Muscle layer of duodenum (tissue), 2 donors: ENCODE measurements at regions not wholly inside any gene's neighbourhood (a gene's known extent, or its start where the extent isn't known, plus 50 kb on each side); places are given as distances from the start of the nearest gene placed in this dataset.
"Not testable (repeated sequence)": the region's sequence is repeated elsewhere in the genome, so short reads cannot be mapped to it uniquely, and the experiment has no call there.

ENCODE experiments used
- H3K27ac ChIP-seq: one replicate; pipeline ENCODE4 v1.7.0; 2013; ENCODE audit warnings: mild to moderate bottlenecking, low read length
- H3K27me3 ChIP-seq: one replicate; pipeline ENCODE4 v1.7.0; 2013; ENCODE audit warnings: low read depth, mild to moderate bottlenecking, control low read depth, low read length
- H3K36me3 ChIP-seq, 2 donors: one replicate each; pipeline ENCODE4 v1.7.0; 2013; ENCODE audit warnings: low read length in 2 of 2, control low read depth in 1 of 2, mild to moderate bottlenecking in 1 of 2; ENCODE audit not compliant: insufficient read depth in 2 of 2, control insufficient read depth in 1 of 2
- H3K4me1 ChIP-seq, 2 donors: one replicate each; pipeline ENCODE4 v1.7.0; 2013; ENCODE audit warnings: low read length in 2 of 2, mild to moderate bottlenecking in 2 of 2, control low read depth in 1 of 2, moderate library complexity in 1 of 2; ENCODE audit not compliant: insufficient read depth in 2 of 2, control insufficient read depth in 1 of 2
- H3K4me3 ChIP-seq, 2 donors: one replicate each; pipeline ENCODE4 v1.7.0; 2013; ENCODE audit warnings: low read length in 2 of 2, low read depth in 1 of 2, mild to moderate bottlenecking in 1 of 2
- H3K9me3 ChIP-seq, 2 donors: one replicate each; pipeline ENCODE4 v1.7.0; 2013; ENCODE audit warnings: low read length in 2 of 2, control low read depth in 1 of 2, mild to moderate bottlenecking in 1 of 2; ENCODE audit not compliant: control insufficient read depth in 1 of 2
- donor health status: healthy.

DNA sequence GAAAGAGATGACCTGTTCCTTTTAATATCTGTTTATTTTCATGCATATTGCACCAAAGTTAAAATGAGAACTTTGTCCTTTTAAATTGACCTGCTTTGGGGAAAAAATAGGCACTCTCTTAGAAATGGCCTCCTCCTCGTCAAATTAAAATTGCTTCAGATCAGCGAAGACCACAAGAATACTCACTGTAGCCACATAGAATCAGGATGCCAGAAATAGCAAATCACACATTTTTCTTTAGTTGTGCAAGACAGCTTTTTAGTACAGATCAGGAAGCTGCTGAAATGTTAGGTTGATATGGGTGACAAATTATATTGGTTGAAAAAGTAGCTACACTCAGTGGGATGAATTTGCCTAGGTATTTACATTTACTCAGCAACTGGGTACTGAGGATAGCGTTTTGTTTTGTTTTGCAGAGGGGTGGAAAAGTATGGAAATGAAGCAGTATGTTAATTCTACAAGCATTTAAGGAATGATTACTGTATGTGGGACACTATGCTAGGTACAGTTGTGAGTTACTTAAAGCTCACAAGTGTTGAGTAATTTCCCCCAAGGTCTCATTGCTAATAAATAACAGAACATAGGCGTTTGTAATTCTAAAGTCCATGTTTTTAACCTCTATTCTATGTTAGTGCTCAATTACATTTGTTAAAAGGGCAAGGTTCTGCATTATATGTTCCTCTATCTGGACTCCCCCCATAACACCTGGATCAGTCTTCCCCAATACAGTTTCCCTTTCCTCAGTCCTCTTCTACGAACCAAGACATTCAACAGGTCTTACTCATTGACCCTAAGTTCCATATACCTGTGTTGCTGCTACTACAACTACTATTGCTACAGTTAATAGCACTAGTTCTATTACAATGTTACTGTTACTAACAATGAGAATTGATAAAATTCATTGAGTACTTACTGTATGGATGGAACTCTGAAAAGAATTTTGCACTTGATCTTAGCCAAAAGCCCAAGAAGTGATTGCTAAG is 99.4 kb upstream of the S1PR1 start:
- Histone ChIP-seq H3K36me3 (no peaks in the 10 kb centered on the region), H3K27me3 (no peaks in the 10 kb centered on the region), H3K27ac (no peak overlapping the region), H3K4me1 (no peaks in the 10 kb centered on the region), H3K9me3 (no peaks in the 10 kb centered on the region), H3K4me3 (no peak overlapping the region)

DNA sequence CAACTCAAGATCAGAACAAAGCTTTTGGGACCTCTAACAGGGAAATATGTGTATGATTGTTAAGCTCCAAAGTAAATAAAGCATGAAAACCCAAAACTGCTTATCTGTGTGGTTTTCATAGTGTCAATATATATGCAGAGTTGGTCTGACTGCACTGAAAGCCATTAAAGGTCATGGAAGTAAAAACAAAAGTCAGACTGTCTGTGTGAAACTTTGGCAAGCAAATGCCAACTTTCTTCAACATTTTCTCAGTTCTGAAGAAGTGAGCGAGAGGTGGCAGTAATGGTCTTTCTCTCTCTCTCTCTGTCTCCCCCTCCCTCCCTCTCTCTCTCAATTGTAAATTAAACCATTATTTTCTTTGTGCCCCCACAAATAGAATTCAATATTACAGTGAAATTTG is 100.1 kb upstream of the S1PR1 start:
- no peak overlapping the region for H3K4me3 ChIP-seq
- no peak overlapping the region for H3K27ac ChIP-seq

DNA sequence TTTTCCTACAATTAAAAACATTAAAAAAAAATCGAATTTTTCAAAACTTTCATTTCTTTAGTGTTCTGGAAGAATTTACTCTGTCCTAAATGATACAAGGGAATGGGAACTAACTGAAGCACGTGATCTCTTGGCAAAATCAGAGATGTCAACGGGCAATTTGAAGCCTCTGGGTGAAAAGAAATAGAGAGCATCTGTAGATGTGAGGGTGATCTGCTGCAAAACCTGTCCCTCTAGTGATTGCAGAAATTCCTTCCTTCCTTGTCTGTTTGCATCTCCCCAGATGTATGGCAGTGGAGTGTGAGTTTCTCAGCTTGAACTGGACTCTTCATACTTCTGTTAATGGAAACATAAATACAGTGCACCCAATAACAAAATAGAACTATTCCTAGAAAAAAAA is 100.5 kb upstream of the S1PR1 start:
- H3K9me3 ChIP-seq = no peaks in the 10 kb centered on the region
- no peak overlapping the region for H3K27ac ChIP-seq
- no peaks in the 10 kb centered on the region for H3K36me3 ChIP-seq
- no peaks in the 10 kb centered on the region for H3K27me3 ChIP-seq
- H3K4me3 ChIP-seq = no peak overlapping the region
- H3K4me1 ChIP-seq = no peaks in the 10 kb centered on the region

More for the DNA sequence above, 100.1 kb upstream of the S1PR1 start:
- Histone ChIP-seq H3K27me3 (no peaks in the 10 kb centered on the region), H3K9me3 (no peaks in the 10 kb centered on the region), H3K36me3 (no peaks in the 10 kb centered on the region), H3K4me1 (no peaks in the 10 kb centered on the region)

DNA sequence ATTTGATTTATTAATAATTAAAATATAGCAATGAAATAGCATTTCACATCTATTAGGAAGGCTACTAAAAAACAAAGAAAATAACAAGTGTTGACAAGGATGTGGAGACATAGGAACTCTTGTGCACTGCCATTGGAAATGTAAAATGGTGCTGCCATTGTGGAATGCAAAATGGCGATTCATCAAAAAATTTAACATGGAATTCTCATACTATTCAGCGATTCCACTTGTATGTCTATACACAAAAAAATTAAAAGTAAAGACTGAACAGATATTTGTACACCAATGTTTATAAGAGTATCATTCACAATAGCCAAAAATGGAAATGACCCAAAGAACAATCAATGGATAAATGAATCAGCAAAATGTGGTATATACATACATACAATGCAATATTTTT is 101.3 kb upstream of the S1PR1 start:
- Histone ChIP-seq H3K4me3 (no peak overlapping the region), H3K27me3 (no peaks in the 10 kb centered on the region), H3K4me1 (no peaks in the 10 kb centered on the region), H3K9me3 (no peaks in the 10 kb centered on the region), H3K36me3 (no peaks in the 10 kb centered on the region), H3K27ac (no peak overlapping the region)

DNA sequence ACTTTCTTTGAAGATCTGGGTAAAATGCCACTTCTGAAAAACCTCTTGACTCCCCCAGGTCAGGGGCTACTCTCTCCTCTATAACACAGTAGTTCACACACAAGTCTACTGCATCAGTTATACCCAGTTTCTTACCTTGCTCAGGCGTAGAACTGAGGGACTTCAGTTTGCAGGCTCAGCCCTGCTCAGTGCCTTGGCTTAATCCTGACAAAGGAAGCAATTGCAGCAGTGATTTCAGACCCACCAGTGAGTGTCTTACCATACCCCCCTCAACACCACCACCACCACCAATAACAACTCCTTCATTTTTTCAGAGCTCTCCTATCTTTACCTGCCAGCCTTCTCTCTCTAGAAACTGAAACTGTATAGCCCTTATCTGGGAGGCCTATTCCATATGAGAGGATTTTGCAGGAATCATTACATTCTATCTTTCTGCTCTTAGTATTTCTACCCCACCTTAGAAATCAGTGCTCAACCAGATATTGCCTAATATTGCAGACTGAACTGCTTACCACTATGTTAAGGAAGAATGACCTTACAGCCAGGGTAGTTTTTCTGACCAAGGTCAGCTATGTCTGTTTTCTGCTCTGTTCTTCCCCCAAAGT is 105.5 kb upstream of the S1PR1 start:
- H3K27ac ChIP-seq = no peak overlapping the region
- H3K4me1 ChIP-seq = no peaks in the 10 kb centered on the region
- no peaks in the 10 kb centered on the region for H3K36me3 ChIP-seq
- no peaks in the 10 kb centered on the region for H3K27me3 ChIP-seq
- H3K4me3 ChIP-seq = no peak overlapping the region
- no peaks in the 10 kb centered on the region for H3K9me3 ChIP-seq

DNA sequence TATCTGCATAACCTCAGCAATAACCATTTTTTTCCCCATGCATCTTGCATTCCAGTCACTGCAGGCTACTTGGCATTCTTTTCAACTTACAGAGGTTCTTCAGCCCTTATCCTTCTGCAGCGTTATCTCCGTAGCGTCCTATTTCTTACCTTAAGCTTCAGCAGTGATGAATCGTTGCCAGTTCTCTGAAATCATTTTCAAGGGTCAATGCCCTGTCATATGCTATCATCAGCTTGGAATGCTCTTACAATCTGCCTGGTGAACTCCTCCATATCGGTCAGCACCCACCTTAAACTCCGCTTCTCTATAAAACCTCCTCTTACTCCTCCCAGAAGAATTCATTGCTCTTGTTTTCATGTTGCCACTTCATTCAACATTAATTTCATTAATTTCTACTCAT is 105.1 kb upstream of the DPH5 start:
- H3K27ac ChIP-seq = no peak overlapping the region
- H3K4me3 ChIP-seq = no peak overlapping the region
- no peaks in the 10 kb centered on the region for H3K4me1 ChIP-seq
- H3K27me3 ChIP-seq = no peaks in the 10 kb centered on the region
- no peaks in the 10 kb centered on the region for H3K9me3 ChIP-seq
- H3K36me3 ChIP-seq = no peaks in the 10 kb centered on the region

DNA sequence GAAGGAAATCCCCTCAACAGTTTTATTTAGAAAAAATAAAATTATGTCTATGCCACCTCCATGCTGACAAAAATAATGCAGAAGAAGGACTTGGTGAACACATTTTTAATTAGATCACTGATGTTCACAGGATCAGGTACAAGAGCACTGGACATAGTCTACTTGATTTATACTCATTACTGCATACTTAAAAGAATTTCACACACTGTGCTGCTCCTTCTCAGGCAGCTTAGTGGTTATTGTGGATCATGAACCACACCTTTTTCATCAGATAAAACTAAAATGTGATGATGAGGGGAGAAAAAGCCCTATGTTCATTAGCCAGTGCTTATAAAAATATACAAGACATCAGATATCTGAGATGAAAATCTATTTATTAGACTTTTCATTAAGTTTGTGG is 103.3 kb upstream of the DPH5 start:
- no peak overlapping the region for H3K27ac ChIP-seq
- no peak overlapping the region for H3K4me3 ChIP-seq

DNA sequence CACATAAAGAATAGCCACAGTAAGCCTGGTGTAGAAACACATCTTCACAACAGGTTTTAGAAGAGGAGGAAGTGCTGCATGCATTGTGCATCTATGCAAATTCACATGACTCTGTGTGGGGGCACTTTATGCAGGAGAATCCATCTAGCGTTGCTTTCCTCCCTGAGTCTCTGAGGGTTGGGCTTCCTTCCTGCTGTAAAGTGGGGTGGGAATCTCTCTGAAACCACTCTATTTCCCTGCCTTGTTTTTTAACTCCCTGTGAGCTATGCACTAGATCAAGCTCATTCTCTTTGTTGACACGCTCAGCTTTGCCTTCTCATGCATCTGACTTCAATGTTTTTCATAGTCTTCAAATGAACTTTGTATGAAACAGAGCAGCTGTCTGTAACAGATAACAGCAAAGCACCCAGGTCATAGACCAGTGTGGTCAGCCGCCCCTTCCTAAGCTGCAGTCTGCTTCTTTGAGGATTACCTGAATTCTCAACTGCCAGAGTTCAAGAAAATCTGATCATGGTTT is 102.7 kb upstream of the DPH5 start:
- H3K27ac ChIP-seq = no peak overlapping the region

More for the DNA sequence above, 103.3 kb upstream of the DPH5 start:
- Histone ChIP-seq H3K36me3 (no peaks in the 10 kb centered on the region), H3K4me1 (no peaks in the 10 kb centered on the region), H3K9me3 (no peaks in the 10 kb centered on the region), H3K27me3 (no peaks in the 10 kb centered on the region)

DNA sequence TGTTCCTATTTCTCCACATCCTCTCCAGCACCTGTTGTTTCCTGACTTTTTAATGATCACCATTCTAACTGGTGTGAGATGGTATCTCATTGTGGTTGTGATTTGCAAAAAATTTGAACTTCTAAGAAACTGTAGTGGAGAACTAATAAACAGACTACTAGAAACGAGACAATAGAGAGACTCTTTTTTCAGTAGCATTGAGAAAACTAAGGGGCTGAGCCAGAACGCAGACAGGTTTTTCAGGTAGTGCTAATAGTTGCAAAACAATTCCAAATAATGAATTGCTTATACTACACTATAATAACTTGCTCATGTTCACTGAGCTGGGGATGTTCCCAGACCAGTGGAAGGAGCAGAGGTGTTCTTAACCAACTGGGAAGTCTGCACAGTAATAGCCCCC is 98.8 kb upstream of the DPH5 start:
- Histone ChIP-seq H3K9me3 (no peaks in the 10 kb centered on the region), H3K36me3 (no peaks in the 10 kb centered on the region), H3K27me3 (no peaks in the 10 kb centered on the region), H3K4me1 (no peaks in the 10 kb centered on the region), H3K4me3 (no peak overlapping the region), H3K27ac (no peak overlapping the region)

More for the DNA sequence above, 102.7 kb upstream of the DPH5 start:
- no peak overlapping the region for H3K4me3 ChIP-seq
- H3K27me3 ChIP-seq = no peaks in the 10 kb centered on the region
- no peaks in the 10 kb centered on the region for H3K9me3 ChIP-seq
- H3K4me1 ChIP-seq = no peaks in the 10 kb centered on the region
- H3K36me3 ChIP-seq = no peaks in the 10 kb centered on the region

DNA sequence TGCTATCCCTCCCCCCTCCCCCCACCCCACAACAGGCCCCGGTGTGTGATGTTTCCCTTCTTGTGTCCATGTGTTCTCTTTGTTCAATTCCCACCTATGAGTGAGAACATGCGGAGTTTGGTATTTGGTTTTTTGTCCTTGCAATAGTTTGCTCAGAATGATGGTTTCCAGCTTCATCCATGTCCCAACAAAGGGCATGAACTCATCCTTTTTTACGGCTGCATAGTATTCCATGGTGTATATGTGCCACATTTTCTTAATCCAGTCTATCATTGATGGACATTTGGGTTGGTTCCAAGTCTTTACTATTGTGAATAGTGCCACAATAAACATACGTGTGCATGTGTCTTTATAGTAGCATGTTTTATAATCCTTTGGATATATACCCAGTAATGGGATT is 98.3 kb upstream of the DPH5 start:
- H3K36me3 ChIP-seq, H3K9me3 ChIP-seq, H3K4me1 ChIP-seq, H3K27ac ChIP-seq, H3K27me3 ChIP-seq, H3K4me3 ChIP-seq: not testable (repeated sequence)

DNA sequence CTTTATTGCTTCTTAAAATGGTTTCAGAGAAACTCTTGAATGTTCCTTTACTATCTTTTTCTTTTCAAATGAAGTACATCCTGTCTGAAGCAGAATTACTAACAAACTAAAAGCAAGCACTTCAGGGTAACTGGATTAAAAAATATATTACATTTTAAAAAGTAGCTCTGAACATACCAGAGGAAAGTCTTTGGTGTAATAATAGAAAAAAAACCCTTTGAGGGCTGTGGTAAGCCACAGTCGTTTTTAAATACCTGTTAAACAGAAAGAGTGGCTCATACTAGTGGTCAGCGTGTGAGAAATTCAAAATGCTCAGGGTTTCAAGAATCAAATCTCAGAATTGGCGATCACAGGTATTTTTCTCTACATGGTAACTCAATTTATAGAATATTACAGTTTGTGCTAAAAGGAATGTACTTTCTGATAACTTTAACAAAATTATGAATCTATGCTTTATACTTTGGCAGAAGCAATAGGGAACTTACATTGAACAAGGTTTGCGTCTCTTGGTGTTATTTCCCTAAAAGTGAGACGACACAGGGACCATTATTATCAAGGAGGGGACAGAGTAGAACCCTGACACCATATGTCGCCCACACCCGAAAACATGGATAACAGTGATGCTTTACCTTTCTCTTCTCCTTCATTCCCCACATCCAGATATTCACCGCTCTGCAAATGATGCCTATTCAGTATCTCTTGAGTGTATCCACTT is 97.0 kb upstream of the DPH5 start:
- H3K9me3 ChIP-seq = no peaks in the 10 kb centered on the region
- H3K27me3 ChIP-seq = no peaks in the 10 kb centered on the region
- H3K4me1 ChIP-seq = no peaks in the 10 kb centered on the region
- H3K27ac ChIP-seq = no peak overlapping the region
- no peaks in the 10 kb centered on the region for H3K36me3 ChIP-seq
- H3K4me3 ChIP-seq = no peak overlapping the region
